Neural cell (in vitro differentiated cells): ENCODE measurements at regions not wholly inside any gene's neighbourhood (a gene's known extent, or its start where the extent isn't known, plus 50 kb on each side); places are given as distances from the start of the nearest gene placed in this dataset.

ENCODE experiments used
- CTCF ChIP-seq: fragments of 450-650 bp; IDR thresholded peaks from 2 replicates; pipeline ENCODE4 v1.5.1; 2014; ENCODE audit warnings: antibody characterized with exemption, mild to moderate bottlenecking, moderate library complexity; ENCODE audit not compliant: poor library complexity, severe bottlenecking
- POLR2AphosphoS5 ChIP-seq: IDR thresholded peaks from 2 replicates; pipeline ENCODE4 v1.6.1; 2012
- SMC3 ChIP-seq: fragments of 450-650 bp; conservative IDR thresholded peaks from 2 replicates; pipeline ENCODE4 v1.6.1; 2014; ENCODE audit warnings: antibody characterized with exemption, mild to moderate bottlenecking, moderate library complexity; ENCODE audit not compliant: poor library complexity

GRCh38 chr10:89853781-89854191 is 152.4 kb downstream of the KIF20B start:
- TF ChIP-seq CTCF (no peak), SMC3 (no peak), POLR2AphosphoS5 (no peak)
